ENCODE measurements at regions not wholly inside any gene's neighbourhood (a gene's known extent, or its start where the extent isn't known, plus 50 kb on each side); places are given as distances from the start of the nearest gene placed in this dataset.

- WGBS (ENCODE audit: missing lambda C conversion rate), result 8% methylated on average over 3 of the region's 3 CpGs
- ATAC-seq (no peak), DNase-seq (ENCODE audit: low read depth in 1 of 2, low spot score in 1 of 2) (no peak), FAIRE-seq (no peak)
- H3K4me2 ChIP-seq, result no peak overlapping the region
- H3K4me1 ChIP-seq, result no peaks in the 10 kb centered on the region
- TF ChIP-seq KDM5A (IDR thresholded peaks at IDR 0.05), result no peak
- TF ChIP-seq SREBF2 (IDR thresholded peaks at IDR 0.05), result no peak
- no peak for TF ChIP-seq SMC3 (IDR thresholded peaks at IDR 0.05)
- no peak for TF ChIP-seq FOSB (CRISPR knock-in tag; IDR thresholded peaks at IDR 0.05)
- TF ChIP-seq HOXB13 (CRISPR knock-in tag; IDR thresholded peaks at IDR 0.05; ENCODE audit: low read depth), result no peak
- TF ChIP-seq RFX5 (IDR thresholded peaks at IDR 0.05), result no peak
- no peak for TF ChIP-seq GATA3 (IDR thresholded peaks at IDR 0.05; ENCODE audit: borderline replicate concordance)
- TF ChIP-seq FOSL2 (IDR thresholded peaks at IDR 0.05), result no peak
- no peak for TF ChIP-seq FOSL2 (CRISPR knock-in tag; IDR thresholded peaks at IDR 0.05)
- no peak for TF ChIP-seq BCL3 (IDR thresholded peaks at IDR 0.05)
- TF ChIP-seq FOXS1 (CRISPR knock-in tag; IDR thresholded peaks at IDR 0.05), result no peak
- TF ChIP-seq EHMT2 (IDR thresholded peaks at IDR 0.05; ENCODE audit: low read depth), result no peak
- TF ChIP-seq MAZ (IDR thresholded peaks at IDR 0.05; ENCODE audit: borderline replicate concordance, low read depth, low read length), result no peak
- no peak overlapping the region for H3K4me3 ChIP-seq
- H3K27ac ChIP-seq, result no peak overlapping the region
- H3K9me3 ChIP-seq, result no peaks in the 10 kb centered on the region
- CTCF ChIA-PET, result no interaction called here
- POLR2A ChIA-PET, result no interaction called here
These were observed 191.2 kb downstream of the MANEA start for GRCh38 chr6:95768539-95768938.

GRCh38 chr6:95777338-95777737 is 200.0 kb downstream of the MANEA start:
- no peak for TF ChIP-seq EHMT2 (IDR thresholded peaks at IDR 0.05; ENCODE audit: low read depth)
- TF ChIP-seq ZNF302 (CRISPR knock-in tag; IDR thresholded peaks at IDR 0.05), result no peak
- no peak for TF ChIP-seq RAD21 (conservative IDR thresholded peaks at IDR 0.05 in 1 of 2, IDR thresholded peaks at IDR 0.05 in 1 of 2)
- TF ChIP-seq FOSB (CRISPR knock-in tag; IDR thresholded peaks at IDR 0.05), result no peak
- TF ChIP-seq ELK1 (IDR thresholded peaks at IDR 0.05; ENCODE audit: low read depth, low read length), result no peak
- no peak for TF ChIP-seq SREBF2 (IDR thresholded peaks at IDR 0.05)
- TF ChIP-seq CBX8 (IDR thresholded peaks at IDR 0.05), result no peak
- TF ChIP-seq NFE2L2 (conservative IDR thresholded peaks at IDR 0.05; ENCODE audit: low read length), result no peak
- no peak for TF ChIP-seq MAZ (IDR thresholded peaks at IDR 0.05; ENCODE audit: borderline replicate concordance, low read depth, low read length)
- TF ChIP-seq SMC3 (IDR thresholded peaks at IDR 0.05), result no peak
- TF ChIP-seq KDM1A (IDR thresholded peaks at IDR 0.05; ENCODE audit: low read depth), result no peak
- no peak for TF ChIP-seq BHLHE40 (IDR thresholded peaks at IDR 0.05; ENCODE audit: low read depth, low read length)
- TF ChIP-seq HOXB13 (CRISPR knock-in tag; IDR thresholded peaks at IDR 0.05; ENCODE audit: low read depth), result no peak
- no peak for TF ChIP-seq HDAC2 (IDR thresholded peaks at IDR 0.05)
- no peak for TF ChIP-seq ATOH8 (CRISPR knock-in tag; IDR thresholded peaks at IDR 0.05; ENCODE audit: low read depth)
- TF ChIP-seq POLR2AphosphoS2 (conservative IDR thresholded peaks at IDR 0.05; ENCODE audit: low read length), result no peak
- no peak for TF ChIP-seq MAFK (IDR thresholded peaks at IDR 0.05; ENCODE audit: partially characterized antibody)
- no peak for TF ChIP-seq RCOR1 (IDR thresholded peaks at IDR 0.05; ENCODE audit: low read depth, low read length)
- WGBS (ENCODE audit: missing lambda C conversion rate), result 6% methylated on average over 2 of the region's 2 CpGs
- DNase-seq (ENCODE audit: low read depth in 1 of 2, low spot score in 1 of 2) (no peak), ATAC-seq (no peak), FAIRE-seq (no peak)
- Histone ChIP-seq H3K9me3 (no peaks in the 10 kb centered on the region), H3K27ac (no peak overlapping the region), H3K4me3 (no peak overlapping the region), H3K4me1 (no peaks in the 10 kb centered on the region), H3K4me2 (no peak overlapping the region)
- POLR2A ChIA-PET, result no interaction called here
- CTCF ChIA-PET, result no interaction called here

Measured in A549 (cell line).